HuH-7.5 (cell line): ENCODE measurements at regions not wholly inside any gene's neighbourhood (a gene's known extent, or its start where the extent isn't known, plus 50 kb on each side); places are given as distances from the start of the nearest gene placed in this dataset.
"Not testable (repeated sequence)": the region's sequence is repeated elsewhere in the genome, so short reads cannot be mapped to it uniquely, and the experiment has no call there.

Experiments used
- DNase-seq: peaks from one replicate; pipeline ENCODE4 v3.0.0; 2011; ENCODE audit warnings: low spot score

DNA sequence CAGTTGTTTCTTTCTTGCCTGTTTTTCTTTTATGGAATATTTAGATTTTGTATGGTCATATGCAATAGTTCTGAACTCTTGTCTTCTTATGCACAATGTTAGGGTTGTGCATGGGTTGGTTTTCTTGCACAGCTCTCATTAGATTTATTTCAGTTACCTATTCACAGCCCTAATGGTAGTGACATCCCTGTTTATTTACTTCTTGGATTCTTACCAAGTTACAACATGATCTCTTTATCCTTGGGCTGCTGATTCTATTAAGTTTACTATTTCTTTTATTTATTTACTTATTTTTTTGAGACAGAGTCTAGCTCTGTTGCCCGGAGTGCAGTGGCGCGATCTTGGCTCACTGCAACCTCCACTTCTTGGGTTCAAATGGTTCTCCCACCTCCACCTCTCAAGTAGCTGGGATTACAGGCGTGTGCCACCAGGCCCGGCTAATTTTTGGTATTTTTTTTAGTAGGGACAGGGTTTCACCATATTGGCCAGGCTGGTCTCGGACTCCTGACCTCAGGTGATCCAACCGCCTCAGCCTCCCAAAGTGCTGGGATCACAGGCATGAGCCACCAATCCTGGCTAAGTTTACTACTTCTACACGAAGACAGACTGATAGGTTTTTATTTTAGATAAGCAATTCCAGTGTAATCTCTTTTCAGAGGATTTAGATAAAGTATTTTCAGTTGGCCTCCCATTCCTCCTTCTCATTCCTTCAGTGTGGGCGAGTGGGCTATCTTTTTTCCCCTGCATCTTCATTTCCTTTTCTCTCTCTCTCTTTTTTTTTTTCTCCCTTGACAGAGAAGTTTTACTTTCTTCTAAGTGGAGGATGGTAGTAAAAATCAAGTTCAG, 395.1 kb upstream of the RGS6 start:
- no peak for DNase-seq

DNA sequence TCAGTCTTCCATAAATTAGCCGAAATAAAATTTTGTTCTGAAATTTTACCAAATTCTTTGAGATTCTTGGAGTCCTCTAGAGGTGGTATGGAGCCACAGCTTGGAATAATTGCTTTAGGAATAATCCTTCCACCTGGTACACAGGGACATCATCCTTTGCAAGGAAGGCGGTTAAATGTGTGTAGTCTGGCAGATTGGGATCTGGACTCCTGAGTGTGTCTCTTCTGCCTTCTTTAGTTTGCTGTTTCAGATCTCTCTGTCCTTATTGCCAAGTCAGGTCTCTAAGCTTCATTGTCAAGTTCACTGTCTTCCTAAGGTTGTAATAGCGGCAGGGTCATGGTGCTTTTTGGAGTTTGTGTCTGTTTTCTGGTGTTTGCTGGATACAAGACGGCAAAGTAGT, 393.9 kb upstream of the RGS6 start:
- DNase-seq = no peak

DNA sequence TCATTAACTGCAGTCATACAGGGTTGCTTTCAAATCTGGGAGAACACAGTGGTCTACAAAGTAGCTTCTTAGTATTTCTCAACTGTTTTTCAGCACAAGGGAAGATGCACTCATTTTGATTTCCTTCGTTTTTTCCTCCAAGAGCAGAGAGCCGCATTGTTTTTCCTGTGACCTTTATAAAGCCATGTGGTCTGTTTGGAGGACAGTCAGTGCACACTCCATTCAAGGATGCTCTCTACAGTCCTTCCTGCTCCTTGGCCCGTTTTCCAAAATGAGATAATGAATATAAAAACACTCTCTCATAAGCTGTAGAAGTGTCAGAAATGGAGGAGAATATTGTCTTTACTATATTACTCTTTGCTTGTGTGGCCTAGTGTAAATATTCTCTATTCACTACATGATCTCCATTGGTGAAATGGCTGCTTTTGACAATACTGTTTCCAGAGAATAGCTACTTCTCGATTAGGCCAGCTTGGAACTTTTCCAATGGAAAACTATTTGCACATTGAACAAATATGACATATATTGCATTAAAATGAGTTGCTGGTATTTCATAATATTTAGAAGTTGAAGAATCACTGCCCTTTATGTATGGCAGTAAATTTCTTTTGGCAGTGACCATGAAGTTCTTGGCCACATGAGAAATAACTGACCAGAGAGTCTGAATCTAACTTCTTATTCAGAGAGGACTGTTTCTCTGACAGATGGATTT, 393.1 kb upstream of the RGS6 start:
- DNase-seq = no peak

DNA sequence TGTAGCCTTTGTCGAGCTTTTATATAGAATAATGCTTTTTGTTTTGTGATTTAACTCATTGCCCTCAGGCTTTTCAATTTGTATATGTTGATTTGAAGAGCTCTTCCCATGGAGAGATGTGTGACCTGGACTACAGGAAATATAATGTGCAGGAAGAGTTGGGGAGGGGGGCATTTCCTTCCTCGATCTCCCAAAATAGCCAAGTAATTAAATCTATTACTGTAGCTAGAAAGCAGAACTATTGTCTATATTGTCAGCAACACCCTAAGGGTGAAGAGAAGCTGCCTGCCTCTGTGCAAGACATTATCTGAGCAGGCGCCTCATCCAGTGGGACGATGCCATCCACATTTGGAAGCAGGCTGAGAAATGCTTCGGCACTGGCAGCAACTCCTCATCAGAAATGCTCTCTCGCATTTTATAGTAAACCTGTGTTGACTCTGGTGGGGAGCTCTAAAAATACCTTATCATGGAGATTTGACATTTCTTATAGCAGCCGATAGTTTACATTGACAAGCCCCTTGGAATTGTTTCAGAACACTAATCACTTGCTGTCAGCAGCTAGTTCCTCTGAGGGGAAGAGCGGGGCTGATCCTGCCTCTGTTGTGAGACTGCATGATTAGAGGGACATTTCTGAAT, 392.5 kb upstream of the RGS6 start:
- DNase-seq = no peak

DNA sequence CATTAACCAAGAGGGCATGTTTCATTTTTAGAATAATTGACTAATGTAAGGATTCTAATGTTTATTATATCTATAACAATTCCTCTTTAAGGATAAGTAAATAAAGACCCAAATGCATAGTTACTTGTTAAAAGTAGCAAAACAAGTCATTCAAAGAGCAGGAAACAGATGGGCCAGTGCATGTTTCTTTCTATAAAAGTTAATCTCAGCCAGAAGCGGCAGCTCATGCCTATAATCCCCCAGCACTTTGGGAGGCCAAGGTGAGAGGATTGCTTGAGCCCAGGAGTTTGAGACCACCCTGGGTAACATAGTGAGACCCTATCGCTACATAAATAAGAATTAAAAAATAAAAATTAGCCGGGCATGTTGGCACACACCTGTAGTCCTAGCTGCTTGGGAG, 391.0 kb upstream of the RGS6 start:
- DNase-seq = no peak

DNA sequence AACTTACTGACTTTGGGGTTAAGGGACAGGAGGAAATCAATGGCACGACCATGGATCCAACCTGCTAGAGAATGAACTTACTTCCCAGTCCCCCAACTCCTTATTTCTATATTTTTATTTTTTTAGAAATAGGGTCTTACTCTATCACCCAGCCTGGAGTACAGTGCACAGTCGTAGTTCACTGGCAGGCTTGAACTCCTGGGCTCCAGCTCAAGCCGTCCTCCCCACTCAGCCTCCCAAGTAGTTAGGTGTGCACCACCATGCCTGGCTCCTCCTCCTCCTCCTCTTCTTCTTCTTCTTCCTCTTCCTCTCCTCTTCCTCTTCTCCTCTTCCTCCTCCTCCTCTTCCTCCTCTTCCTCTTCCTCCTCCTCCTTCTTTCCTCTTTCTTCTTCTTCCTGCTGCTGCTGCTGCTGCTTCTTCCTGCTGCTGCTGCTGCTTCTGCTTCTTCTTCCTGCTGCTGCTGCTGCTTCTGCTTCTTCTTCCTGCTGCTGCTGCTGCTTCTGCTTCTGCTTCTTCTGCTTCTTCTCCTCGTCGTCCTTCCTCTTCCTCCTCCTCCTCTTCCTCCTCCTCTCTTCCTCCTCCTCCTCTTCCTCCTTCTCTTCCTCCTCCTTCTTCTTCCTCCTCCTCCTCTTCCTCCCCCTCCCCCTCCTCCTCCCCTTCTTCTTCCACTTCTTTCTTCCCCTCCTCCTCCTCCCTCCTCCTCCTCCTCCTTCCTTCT, 390.1 kb upstream of the RGS6 start:
- no peak for DNase-seq

DNA sequence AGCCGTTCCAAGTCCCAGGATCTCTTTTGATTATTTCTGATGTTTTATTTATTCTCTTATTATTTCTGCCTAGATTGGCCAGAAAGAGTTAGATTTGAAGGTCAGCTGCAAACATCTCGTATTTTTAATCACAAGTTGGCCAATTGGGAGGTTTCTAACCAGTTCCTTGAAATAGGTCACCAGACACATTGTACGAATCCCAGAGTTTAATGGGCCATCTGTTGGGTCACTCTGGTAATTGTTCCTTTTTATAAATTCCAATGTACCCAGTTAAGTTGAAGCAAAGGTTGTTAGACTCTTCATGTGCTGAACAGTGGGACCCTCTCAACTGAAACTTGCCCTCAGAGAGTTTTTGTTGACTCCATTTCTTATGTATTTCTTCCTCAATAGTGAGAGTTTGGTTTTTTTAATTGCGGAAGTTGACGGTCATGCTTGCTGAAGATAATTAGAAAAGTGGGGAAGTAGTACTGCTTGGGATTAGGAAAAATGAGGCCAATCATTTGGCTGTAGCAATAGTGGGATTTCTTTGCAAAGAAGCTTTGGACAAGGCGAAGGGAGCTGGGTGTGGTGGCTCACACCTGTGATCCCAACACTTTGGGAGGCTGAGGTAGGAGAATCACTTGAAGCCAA, 382.7 kb upstream of the RGS6 start:
- no peak for DNase-seq

DNA sequence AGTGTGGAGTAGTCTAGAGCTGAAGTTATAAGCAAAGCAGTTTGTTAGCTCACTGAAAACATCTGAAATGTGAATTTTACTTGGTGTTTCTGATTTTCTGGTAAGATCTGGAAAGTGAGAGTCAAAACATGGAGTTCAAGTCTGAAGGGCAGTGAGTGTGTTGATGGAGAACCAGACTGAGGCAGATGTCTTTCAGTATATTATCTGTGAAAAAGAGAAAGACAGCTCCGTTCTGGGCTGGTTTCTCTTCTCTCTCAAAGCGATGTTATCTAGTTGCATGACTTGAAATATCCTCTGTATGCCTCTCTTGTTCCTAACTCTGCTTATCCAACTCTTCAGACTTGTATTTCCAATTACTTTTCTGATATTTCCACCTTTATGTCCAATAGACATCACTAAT, 381.9 kb upstream of the RGS6 start:
- no peak for DNase-seq

DNA sequence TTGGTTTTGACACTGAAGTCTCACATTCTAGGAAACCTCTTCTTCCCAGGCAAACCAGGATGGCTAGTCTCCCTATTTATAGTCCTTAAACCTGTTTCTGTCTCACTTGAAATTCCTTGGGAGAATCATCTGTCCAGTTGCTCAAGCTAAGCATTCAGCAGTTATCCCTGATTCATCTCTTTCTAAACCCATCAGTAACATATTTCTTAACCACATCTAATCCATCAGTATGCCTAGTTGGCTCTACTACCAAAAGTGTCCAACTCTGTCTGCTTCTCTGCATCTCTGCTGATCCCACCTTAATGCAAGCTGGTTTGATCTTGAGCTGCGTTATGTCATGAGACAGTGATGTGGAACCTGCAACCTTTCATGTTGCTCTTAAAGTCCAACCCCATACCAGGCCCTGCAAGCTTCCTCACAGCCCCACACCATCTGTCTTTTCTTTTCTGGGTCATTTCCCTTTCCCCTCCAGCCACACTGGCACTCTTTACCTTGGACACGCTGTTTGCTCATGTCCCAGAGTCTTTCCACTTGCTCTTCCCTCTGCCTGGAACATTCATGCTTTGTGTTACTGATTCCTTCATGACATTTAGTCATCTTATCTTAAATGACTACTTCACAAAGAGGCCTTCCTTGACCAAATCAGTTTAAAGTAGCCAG, 380.8 kb upstream of the RGS6 start:
- DNase-seq = no peak

DNA sequence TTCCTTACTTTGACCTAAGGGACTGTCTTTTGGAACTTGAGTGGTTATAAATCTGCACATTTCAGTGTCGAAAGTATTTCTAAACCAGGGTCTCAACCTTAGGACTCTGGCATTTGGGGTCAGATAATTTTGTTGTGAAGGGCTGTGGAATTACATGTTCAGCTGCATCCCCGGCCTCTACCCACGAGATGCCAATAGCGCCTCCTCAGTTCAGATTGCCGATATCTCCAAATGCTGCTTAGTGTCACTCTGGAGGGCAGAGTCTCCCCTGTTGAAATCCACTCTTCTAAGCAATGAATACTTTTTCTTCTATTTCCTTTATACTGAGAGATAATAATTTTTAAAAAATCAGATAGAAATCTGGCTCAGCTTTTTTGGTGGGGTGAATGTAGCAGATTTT, 379.4 kb upstream of the RGS6 start:
- no peak for DNase-seq

DNA sequence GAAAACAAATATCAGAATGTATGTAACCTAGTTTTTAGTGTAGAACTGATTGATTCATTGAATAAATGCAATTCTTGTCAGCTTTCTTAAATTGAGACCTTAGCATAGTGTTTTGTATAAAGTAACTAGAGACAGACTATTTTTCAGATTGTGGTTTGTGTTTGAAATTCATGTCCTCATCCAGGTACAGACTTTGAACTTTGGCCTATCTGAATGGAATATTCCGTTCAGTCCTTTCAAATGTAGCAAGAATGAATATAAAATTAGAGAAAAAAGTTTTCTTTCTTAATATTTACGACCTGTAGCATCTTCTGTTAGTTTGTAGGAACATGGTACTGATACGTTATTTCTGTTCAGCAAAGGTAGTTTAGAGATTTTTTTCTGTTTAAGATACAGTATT, 378.4 kb upstream of the RGS6 start:
- no peak for DNase-seq

DNA sequence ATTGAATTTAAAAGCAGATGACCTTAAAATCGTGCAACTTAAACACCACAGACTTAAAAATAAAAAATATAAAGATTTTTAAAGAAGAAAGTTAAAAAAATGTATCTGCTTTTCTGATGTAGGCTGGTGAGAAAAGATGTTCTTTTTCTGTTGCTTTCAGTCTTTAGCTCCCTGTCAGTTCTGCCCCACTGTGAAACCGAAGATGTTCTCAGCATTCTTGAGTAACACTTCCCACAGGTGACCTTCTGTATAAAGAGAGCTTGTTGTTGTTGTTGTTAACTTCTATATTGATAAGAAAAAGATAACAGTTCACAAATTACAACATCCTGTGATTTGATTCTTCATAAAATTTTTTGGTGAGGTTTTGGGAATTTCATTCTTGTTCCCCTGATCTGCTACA, 377.9 kb upstream of the RGS6 start:
- no peak for DNase-seq

DNA sequence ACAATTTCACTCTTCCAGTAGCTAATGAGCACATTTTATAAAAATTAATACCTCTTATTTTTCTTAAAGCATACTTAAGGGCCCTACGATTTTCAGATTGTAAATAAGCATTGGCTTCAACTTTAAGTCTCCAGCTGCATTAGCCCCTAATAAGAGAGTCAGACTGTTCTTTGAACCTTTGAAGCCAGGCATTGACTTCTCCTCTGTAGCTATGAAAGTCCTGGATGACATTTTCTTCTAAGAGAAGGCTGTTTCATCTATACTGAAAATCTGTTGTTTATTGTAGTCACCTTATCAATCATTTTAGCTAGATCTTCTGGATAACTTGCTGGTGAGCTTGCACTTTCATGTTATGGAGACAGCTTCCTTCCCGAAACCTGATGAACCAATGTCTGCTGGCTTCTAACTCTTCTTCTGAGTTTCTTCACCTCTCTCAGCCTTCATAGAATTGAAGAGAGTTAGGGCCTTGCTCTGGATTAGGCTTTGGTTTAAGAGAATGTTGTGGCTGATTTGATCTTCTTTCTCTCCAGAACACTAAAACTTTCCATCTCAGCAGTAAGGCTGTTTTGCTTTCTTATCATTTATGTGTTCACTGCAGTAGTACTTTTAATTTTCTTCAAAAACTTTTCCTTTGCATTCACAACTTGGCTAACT, 377.1 kb upstream of the RGS6 start:
- no peak for DNase-seq

DNA sequence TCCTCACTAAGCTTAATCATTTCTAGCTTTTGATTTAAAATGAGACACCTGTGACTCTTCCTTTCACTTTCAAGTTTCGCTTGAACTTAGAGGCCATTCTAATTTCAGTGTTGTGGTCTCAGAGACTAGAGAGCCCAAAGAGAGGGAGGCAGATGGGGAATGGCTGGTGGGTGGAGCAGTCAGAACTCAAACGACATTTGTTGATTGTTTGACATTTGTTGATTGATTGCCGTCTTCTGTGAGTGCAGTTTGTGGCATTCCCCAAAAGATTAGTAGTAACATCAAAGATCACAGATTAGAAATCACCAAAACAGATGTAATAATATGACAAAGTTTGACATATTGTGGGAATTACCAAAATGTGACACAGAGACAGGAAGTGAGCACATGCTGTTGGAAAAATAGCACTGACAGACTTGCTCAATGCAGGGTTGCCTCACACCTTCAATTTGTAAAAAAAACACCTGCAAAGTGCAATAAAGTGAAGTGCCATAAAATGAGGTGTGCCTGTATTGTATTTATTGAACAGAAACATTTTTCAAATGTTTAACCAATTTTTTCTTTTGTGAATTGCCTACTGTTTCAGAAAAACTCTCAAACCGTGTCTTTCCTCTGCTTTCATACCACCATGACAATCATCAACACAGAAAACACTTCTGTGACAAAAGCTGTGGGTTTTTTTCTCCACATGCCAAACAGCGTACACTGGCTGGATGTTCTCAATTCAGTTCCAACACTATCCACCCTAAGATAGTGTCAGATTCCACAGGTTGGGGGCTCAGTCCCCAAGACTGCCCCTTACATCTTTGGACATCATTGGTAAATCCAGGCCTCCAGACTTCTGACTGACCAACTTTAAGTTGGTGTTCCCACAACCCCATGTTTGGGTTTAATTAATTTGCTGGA, 376.3 kb upstream of the RGS6 start:
- no peak for DNase-seq

DNA sequence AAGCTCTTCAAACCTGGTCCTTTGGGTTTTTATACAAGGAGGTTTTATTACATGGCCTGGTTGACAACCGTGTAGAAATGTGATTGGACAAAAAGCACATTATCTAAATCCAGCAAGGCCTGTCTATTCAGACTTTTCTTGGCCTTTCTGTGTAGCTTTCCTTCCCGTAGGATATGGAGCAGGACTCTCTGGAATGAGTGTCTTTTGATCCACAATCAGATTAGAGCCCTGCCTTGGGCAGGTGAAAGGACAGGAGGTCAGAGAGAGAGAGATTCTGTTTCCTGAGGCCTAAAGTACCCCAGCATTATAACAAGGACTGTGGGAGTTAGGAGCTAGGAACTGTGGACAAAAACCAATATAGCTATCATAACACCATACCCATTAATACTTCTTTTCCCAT, 375.5 kb upstream of the RGS6 start:
- DNase-seq = no peak

DNA sequence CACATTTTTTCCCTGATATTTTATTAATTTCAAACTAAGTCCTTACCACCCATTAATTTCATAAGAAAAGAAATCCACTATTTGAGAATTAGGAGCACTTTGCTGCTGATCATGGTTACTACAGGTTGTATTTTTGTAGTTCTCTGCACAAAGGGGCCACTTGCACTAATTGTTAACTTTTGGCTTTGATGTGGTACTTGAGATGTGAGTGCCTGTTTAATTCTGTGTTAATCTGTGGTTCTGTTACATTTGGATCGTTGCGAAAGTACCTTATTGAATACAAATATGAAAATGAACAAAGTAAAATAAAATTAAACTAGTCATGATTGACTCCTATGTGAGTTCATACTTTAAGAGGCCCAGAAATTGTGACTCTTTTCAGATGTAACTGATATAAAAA, 374.9 kb upstream of the RGS6 start:
- DNase-seq = no peak

DNA sequence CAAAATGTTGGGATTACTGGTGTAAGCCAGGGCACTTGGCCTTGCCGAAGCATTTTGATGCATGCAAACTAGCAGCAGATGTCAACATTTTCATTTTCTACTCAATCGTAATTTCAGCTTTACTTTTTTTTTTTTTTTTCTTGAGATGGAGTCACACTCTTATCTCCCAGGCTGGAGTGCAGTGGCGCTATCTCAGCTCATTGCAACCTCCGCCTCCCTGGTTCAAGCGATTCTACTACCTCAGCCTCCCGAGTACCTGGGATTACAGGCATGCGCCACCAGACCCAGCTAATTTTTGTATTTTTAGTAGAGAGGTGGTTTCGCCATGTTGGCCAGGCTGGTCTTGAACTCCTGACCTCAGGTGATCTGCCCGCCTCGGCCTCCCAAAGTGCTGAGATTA, 373.3 kb upstream of the RGS6 start:
- DNase-seq = not testable (repeated sequence)

DNA sequence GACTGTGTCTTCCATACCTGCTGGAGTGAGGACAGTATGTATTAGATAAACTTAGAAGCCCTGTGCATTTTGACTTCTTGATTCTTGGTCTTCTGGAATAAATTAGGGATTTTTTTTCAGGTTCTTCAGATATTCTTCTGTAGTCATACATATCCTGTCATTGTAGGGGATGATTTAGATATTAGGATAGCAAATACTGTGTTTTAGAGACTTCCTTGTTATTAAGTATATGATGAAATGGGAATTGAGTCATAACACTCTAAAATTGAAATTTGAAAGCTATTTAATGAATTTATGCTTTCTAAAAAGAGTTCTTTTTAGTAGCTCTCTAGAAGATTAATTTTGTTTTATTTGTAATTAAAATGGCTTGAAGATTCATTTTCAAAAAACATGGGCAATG, 371.5 kb upstream of the RGS6 start:
- no peak for DNase-seq

DNA sequence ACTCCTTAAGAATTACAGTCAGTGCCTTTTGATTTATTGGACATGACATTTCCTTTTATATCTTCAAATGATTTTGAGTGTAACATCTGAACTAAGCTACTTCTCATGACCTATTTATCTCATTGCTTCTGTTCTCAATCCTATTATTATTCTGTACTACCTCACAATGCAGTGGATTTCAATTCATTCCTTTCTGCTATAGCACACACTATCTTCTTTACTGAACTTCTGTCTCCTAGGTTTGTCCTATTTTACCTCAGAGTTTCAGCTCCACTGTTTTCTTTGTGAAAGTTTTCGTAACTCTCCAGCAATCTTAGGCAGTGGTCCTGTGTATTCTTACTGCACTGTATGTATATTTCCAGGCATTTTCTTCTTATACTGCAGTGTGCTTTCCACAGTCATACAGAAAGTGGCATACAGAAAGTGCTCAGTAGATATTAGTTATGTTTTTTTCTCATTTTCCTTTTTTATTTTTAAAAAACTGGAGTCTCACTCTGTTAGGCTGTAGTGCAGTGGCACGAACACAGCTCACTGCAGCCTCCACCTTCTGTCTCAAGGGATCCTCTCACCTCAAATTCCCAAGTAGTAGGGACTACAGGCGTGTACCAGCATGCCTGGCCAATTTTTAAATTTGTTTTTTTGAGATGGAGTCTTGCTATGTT, 368.6 kb upstream of the RGS6 start:
- no peak for DNase-seq
